ENCODE measurements at regions not wholly inside any gene's neighbourhood (a gene's known extent, or its start where the extent isn't known, plus 50 kb on each side); places are given as distances from the start of the nearest gene placed in this dataset.

DNA sequence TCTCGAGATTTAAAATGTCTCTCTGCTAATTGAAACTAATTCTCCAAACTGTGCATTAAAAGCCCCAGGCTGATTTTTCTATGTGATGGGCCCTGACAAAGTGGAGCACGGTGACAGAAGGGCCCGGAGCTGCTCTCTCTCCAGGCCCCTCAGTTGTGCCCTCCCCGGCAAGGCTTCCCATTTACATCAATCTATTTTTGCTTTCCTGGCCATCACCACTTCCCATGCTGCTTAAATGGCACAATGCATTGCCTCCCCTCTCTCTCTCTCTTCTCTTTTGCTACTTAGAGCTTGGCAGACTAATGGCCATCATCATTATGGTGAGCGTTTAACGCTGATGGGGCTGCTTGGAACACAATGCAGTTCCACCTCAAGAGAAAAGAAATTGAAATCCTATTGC, 270.7 kb upstream of the DIO3 start:
- Histone ChIP-seq H3F3A (ENCODE audit: insufficient read depth, low read length, poor library complexity, severe bottlenecking) (no peaks in the 10 kb centered on the region), H3K27ac (ENCODE audit: low read length) (peak overlapping the region; percentile 72), H3K4me3 (ENCODE audit: low read length) (no peak overlapping the region), H2AFZ (ENCODE audit: low read depth, low read length) (no peak overlapping the region), H3K9me3 (ENCODE audit: low read length) (no peaks in the 10 kb centered on the region), H3K27me3 (ENCODE audit: insufficient read depth, low read depth, low read length) (no peaks in the 10 kb centered on the region), H3K79me2 (replicated peaks; ENCODE audit: insufficient read depth, low read length) (no peaks in the 10 kb centered on the region), H4K20me1 (ENCODE audit: insufficient read depth) (no peaks in the 10 kb centered on the region), H3K9me2 (ENCODE audit: insufficient read depth, low read length) (no peaks in the 10 kb centered on the region), H3K9ac (ENCODE audit: low read length) (peak overlapping the region; percentile 18), H3K36me3 (ENCODE audit: insufficient read depth, low read length) (no peaks in the 10 kb centered on the region), H3K4me2 (ENCODE audit: low read length) (no peak overlapping the region)
- peak; percentile 82 for TF ChIP-seq EP300 (conservative IDR thresholded peaks at IDR 0.05; ENCODE audit: poor library complexity, severe bottlenecking)
- TF ChIP-seq, protein P1, sequence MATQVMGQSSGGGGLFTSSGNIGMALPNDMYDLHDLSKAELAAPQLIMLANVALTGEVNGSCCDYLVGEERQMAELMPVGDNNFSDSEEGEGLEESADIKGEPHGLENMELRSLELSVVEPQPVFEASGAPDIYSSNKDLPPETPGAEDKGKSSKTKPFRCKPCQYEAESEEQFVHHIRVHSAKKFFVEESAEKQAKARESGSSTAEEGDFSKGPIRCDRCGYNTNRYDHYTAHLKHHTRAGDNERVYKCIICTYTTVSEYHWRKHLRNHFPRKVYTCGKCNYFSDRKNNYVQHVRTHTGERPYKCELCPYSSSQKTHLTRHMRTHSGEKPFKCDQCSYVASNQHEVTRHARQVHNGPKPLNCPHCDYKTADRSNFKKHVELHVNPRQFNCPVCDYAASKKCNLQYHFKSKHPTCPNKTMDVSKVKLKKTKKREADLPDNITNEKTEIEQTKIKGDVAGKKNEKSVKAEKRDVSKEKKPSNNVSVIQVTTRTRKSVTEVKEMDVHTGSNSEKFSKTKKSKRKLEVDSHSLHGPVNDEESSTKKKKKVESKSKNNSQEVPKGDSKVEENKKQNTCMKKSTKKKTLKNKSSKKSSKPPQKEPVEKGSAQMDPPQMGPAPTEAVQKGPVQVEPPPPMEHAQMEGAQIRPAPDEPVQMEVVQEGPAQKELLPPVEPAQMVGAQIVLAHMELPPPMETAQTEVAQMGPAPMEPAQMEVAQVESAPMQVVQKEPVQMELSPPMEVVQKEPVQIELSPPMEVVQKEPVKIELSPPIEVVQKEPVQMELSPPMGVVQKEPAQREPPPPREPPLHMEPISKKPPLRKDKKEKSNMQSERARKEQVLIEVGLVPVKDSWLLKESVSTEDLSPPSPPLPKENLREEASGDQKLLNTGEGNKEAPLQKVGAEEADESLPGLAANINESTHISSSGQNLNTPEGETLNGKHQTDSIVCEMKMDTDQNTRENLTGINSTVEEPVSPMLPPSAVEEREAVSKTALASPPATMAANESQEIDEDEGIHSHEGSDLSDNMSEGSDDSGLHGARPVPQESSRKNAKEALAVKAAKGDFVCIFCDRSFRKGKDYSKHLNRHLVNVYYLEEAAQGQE (IDR thresholded peaks at IDR 0.05; ENCODE audit: borderline replicate concordance): peak; percentile 78
- TF ChIP-seq SMC3 (conservative IDR thresholded peaks at IDR 0.05; ENCODE audit: poor library complexity): peak; percentile 21
- TF ChIP-seq, protein P2, sequence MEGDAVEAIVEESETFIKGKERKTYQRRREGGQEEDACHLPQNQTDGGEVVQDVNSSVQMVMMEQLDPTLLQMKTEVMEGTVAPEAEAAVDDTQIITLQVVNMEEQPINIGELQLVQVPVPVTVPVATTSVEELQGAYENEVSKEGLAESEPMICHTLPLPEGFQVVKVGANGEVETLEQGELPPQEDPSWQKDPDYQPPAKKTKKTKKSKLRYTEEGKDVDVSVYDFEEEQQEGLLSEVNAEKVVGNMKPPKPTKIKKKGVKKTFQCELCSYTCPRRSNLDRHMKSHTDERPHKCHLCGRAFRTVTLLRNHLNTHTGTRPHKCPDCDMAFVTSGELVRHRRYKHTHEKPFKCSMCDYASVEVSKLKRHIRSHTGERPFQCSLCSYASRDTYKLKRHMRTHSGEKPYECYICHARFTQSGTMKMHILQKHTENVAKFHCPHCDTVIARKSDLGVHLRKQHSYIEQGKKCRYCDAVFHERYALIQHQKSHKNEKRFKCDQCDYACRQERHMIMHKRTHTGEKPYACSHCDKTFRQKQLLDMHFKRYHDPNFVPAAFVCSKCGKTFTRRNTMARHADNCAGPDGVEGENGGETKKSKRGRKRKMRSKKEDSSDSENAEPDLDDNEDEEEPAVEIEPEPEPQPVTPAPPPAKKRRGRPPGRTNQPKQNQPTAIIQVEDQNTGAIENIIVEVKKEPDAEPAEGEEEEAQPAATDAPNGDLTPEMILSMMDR (IDR thresholded peaks at IDR 0.05; ENCODE audit: poor library complexity, severe bottlenecking): no peak
- TF ChIP-seq POLR2AphosphoS5 (IDR thresholded peaks at IDR 0.05): peak; percentile 84

DNA sequence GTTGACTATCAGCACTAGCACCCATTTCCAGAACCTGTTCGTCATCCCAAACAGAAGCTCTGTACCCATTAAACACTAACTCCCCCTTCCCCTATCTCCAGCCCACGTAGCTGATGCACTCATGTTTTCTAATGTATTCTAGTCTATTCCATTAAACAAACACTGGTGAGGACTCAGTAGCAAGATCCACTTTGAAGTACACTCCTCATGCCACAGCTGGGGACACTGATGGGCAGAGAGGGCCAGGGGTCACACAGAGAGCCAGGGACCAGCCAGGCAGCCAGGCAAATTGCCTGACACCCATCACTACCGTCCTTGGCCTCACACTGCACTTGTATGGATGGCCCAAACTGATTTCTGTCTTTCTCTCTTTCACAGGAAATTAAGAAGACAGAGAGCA, 269.9 kb upstream of the DIO3 start:
- no peaks in the 10 kb centered on the region for H3K9me3 ChIP-seq (ENCODE audit: low read length)
- TF ChIP-seq TAF1 (IDR thresholded peaks at IDR 0.05; ENCODE audit: low read depth) (no peak), EP300 (conservative IDR thresholded peaks at IDR 0.05; ENCODE audit: poor library complexity, severe bottlenecking) (no peak), EZH2 (IDR thresholded peaks at IDR 0.05; ENCODE audit: borderline replicate concordance, insufficient read depth, low read length, poor library complexity, severe bottlenecking) (no peak)
- TF ChIP-seq, protein P1 (IDR thresholded peaks at IDR 0.05; ENCODE audit: borderline replicate concordance): no peak
- peak overlapping the region; percentile 24 for H3K9ac ChIP-seq (ENCODE audit: low read length)
- H3K36me3 ChIP-seq (ENCODE audit: insufficient read depth, low read length): no peaks in the 10 kb centered on the region
- H3K79me2 ChIP-seq (replicated peaks; ENCODE audit: insufficient read depth, low read length): no peaks in the 10 kb centered on the region
- H3K4me2 ChIP-seq (ENCODE audit: low read length): no peak overlapping the region
- H2AFZ ChIP-seq (ENCODE audit: low read depth, low read length): no peak overlapping the region
- no peaks in the 10 kb centered on the region for H3F3A ChIP-seq (ENCODE audit: insufficient read depth, low read length, poor library complexity, severe bottlenecking)
- H3K27ac ChIP-seq (ENCODE audit: low read length): peak overlapping the region; percentile 72
- no peaks in the 10 kb centered on the region for H3K27me3 ChIP-seq (ENCODE audit: insufficient read depth, low read depth, low read length)
- no peaks in the 10 kb centered on the region for H3K9me2 ChIP-seq (ENCODE audit: insufficient read depth, low read length)
- H3K4me3 ChIP-seq (ENCODE audit: low read length): no peak overlapping the region
- H4K20me1 ChIP-seq (ENCODE audit: insufficient read depth): no peaks in the 10 kb centered on the region

Data from neural cell (in vitro differentiated cells).